ENCODE measurements at regions not wholly inside any gene's neighbourhood (a gene's known extent, or its start where the extent isn't known, plus 50 kb on each side); places are given as distances from the start of the nearest gene placed in this dataset.
A peak's percentile ranks its signal among the peaks of the same experiment; 100 is the strongest.

DNA sequence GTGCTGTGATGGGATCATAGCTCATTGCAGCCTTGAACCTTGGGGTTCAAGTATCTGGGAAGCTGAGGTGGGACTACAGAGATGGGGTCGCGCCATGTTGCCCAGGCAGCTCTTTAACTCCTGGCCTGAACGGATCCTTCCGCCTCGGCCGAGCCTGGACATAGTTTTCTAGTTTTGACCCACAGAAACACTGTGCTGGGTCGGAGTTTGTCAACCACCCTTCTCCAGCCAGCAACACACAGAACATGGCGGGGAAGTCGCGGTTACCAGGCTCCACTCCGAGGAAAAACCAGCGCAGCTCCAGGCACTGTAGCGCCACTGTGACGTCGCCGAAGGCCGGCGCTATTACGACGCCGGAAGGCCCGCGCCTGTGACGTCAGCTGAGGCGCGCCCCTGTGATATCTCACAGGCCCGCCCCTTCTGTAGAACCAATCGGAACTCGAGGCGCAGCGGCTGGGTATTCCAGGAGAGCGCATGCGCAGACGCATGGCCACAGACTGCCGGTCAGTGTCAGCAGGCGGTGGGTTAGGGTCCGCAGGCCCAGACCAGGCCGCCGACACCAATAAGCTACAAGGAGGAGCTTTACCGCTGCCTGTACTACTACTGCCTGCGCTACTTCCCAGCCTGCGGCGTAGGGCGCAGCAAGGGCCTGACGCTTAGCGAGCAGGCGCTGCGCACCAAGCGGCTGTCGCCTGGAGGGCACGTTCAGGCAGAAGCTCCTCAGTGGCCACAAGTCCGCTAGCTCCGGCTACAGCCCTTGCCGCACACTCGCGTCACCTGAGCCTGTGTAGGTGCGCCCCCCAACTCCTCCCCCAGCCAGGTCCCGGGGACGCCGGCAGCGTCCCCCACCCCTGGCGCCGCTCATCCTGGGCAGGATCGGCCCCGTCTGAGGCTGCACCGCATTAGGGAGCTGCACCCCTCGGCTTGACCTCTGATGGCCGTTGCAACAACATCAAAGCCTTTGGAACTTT, 135.2 kb upstream of the KCTD7 start:
- H4K20me1 ChIP-seq (ENCODE audit: insufficient read depth, low read length, poor library complexity, severe bottlenecking) = no peaks in the 10 kb centered on the region

DNA sequence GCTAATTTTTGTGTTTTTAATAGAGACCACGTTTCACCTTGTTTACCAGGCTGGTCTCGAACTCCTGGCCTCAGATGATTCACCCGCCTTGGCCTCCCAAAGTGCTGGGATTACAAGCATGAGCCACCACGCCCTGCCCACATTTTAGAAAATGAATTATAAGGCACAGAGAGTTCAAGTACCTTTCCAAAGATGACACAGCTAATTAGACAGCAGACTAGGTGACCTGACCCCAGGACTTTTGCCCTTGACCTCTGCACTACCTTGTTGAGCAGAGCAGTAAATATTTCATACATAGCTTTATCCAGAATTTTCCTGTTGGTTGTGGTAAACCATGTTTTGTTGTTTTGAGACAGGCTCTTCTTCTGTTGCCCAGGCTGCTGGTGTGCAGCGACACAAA, 131.3 kb upstream of the KCTD7 start:
- Histone ChIP-seq H3K4me2 (ENCODE audit: low read depth, low read length, poor library complexity, severe bottlenecking) (no peak overlapping the region), H3K4me1 (ENCODE audit: insufficient read depth, low read length, poor library complexity, severe bottlenecking) (peaks cover 10% of the 10 kb centered on the region), H3K9me3 (ENCODE audit: insufficient read depth, low read depth, low read length) (no peaks in the 10 kb centered on the region), H3K4me3 (ENCODE audit: low read length, poor library complexity, severe bottlenecking) (no peak overlapping the region), H2AFZ (ENCODE audit: low read length) (no peak overlapping the region), H3K27me3 (ENCODE audit: insufficient read depth, low read length, poor library complexity, severe bottlenecking) (no peaks in the 10 kb centered on the region), H3K79me2 (ENCODE audit: insufficient read depth, low read length) (peaks cover 14% of the 10 kb centered on the region; the same call in 1 of the 2 replicates), H3K9me2 (replicated peaks; ENCODE audit: low read depth, low read length) (no peaks in the 10 kb centered on the region), H3K9ac (ENCODE audit: low read depth, low read length, poor library complexity, severe bottlenecking) (no peak overlapping the region), H4K20me1 (ENCODE audit: insufficient read depth, low read length, poor library complexity, severe bottlenecking) (no peaks in the 10 kb centered on the region), H3F3A (ENCODE audit: low read depth) (no peaks in the 10 kb centered on the region), H3K36me3 (ENCODE audit: insufficient read depth, low read length) (no peaks in the 10 kb centered on the region)
- TF ChIP-seq EZH2phosphoT487 (IDR thresholded peaks at IDR 0.05; ENCODE audit: borderline replicate concordance) = no peak
- TF ChIP-seq, protein P1, sequence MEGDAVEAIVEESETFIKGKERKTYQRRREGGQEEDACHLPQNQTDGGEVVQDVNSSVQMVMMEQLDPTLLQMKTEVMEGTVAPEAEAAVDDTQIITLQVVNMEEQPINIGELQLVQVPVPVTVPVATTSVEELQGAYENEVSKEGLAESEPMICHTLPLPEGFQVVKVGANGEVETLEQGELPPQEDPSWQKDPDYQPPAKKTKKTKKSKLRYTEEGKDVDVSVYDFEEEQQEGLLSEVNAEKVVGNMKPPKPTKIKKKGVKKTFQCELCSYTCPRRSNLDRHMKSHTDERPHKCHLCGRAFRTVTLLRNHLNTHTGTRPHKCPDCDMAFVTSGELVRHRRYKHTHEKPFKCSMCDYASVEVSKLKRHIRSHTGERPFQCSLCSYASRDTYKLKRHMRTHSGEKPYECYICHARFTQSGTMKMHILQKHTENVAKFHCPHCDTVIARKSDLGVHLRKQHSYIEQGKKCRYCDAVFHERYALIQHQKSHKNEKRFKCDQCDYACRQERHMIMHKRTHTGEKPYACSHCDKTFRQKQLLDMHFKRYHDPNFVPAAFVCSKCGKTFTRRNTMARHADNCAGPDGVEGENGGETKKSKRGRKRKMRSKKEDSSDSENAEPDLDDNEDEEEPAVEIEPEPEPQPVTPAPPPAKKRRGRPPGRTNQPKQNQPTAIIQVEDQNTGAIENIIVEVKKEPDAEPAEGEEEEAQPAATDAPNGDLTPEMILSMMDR (conservative IDR thresholded peaks at IDR 0.05; ENCODE audit: low read length) = no peak

More for the DNA sequence above, 135.2 kb upstream of the KCTD7 start:
- no peaks in the 10 kb centered on the region for H3K36me3 ChIP-seq (ENCODE audit: insufficient read depth, low read length)
- peak overlapping the region; percentile 91 for H3K4me2 ChIP-seq (ENCODE audit: low read depth, low read length, poor library complexity, severe bottlenecking)
- no peaks in the 10 kb centered on the region for H3K27me3 ChIP-seq (ENCODE audit: insufficient read depth, low read length, poor library complexity, severe bottlenecking)
- H3K9me3 ChIP-seq (ENCODE audit: insufficient read depth, low read depth, low read length) = no peaks in the 10 kb centered on the region
- H3K9ac ChIP-seq (ENCODE audit: low read depth, low read length, poor library complexity, severe bottlenecking) = peak overlapping the region; percentile 83
- peak overlapping the region; percentile 87 for H3K4me3 ChIP-seq (ENCODE audit: low read length, poor library complexity, severe bottlenecking)
- no peaks in the 10 kb centered on the region for H3F3A ChIP-seq (ENCODE audit: low read depth)
- H3K9me2 ChIP-seq (replicated peaks; ENCODE audit: low read depth, low read length) = no peaks in the 10 kb centered on the region
- H2AFZ ChIP-seq (ENCODE audit: low read length) = peak overlapping the region; percentile 94
- TF ChIP-seq, protein P1 (conservative IDR thresholded peaks at IDR 0.05; ENCODE audit: low read length) = no peak
- TF ChIP-seq EZH2phosphoT487 (IDR thresholded peaks at IDR 0.05; ENCODE audit: borderline replicate concordance) = no peak
- H3K4me1 ChIP-seq (ENCODE audit: insufficient read depth, low read length, poor library complexity, severe bottlenecking) = peaks cover 10% of the 10 kb centered on the region
- H3K79me2 ChIP-seq (ENCODE audit: insufficient read depth, low read length) = peaks cover 15% of the 10 kb centered on the region; the same call in 1 of the 2 replicates

DNA sequence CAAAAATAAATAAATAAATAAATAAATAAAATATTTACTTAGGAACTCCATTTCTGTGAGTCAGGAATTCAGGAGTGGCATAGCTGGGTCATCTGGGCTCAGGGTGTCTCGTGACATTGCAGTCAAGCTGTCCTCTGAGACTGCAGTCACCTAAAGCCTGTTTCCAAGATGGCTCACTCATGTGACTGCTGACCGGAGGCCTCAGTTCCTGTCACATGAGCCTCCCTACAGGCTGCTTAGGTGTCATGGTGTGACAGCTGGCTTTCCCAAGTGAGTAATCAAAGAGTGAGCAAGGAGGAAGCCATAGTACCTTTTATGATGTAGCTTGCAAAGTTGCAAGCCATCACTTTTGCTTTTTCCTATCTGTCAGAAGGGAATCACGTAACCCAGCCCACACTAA, 128.6 kb upstream of the KCTD7 start:
- Histone ChIP-seq H3K9me3 (ENCODE audit: insufficient read depth, low read depth, low read length) (no peaks in the 10 kb centered on the region), H3K9me2 (replicated peaks; ENCODE audit: low read depth, low read length) (no peaks in the 10 kb centered on the region), H3K9ac (ENCODE audit: low read depth, low read length, poor library complexity, severe bottlenecking) (no peak overlapping the region), H3K27me3 (ENCODE audit: insufficient read depth, low read length, poor library complexity, severe bottlenecking) (no peaks in the 10 kb centered on the region), H3F3A (ENCODE audit: low read depth) (no peaks in the 10 kb centered on the region), H4K20me1 (ENCODE audit: insufficient read depth, low read length, poor library complexity, severe bottlenecking) (no peaks in the 10 kb centered on the region), H3K36me3 (ENCODE audit: insufficient read depth, low read length) (no peaks in the 10 kb centered on the region), H3K79me2 (ENCODE audit: insufficient read depth, low read length) (no peaks in the 10 kb centered on the region), H3K4me2 (ENCODE audit: low read depth, low read length, poor library complexity, severe bottlenecking) (no peak overlapping the region), H2AFZ (ENCODE audit: low read length) (no peak overlapping the region; the same call in 1 of the 2 replicates), H3K4me1 (ENCODE audit: insufficient read depth, low read length, poor library complexity, severe bottlenecking) (no peaks in the 10 kb centered on the region), H3K4me3 (ENCODE audit: low read length, poor library complexity, severe bottlenecking) (no peak overlapping the region)
- TF ChIP-seq EZH2phosphoT487 (IDR thresholded peaks at IDR 0.05; ENCODE audit: borderline replicate concordance) = no peak
- TF ChIP-seq, protein P1 (conservative IDR thresholded peaks at IDR 0.05; ENCODE audit: low read length) = no peak

All from Loucy (cell line).